GM19438 (cell line): ENCODE measurements at regions not wholly inside any gene's neighbourhood (a gene's known extent, or its start where the extent isn't known, plus 50 kb on each side); places are given as distances from the start of the nearest gene placed in this dataset.

Source experiments
- ATAC-seq: cut with Tn5 transposase; IDR thresholded peaks from one replicate; pipeline ENCODE4 v1.9.1; 2021; ENCODE audit warnings: low read depth; ENCODE audit not compliant: unreplicated experiment

GRCh38 chr2:5913711-5914395, 221.7 kb downstream of the SOX11 start:
- ATAC-seq = no peak

GRCh38 chr2:5914811-5915611, 222.8 kb downstream of the SOX11 start:
- ATAC-seq = no peak

GRCh38 chr2:5915881-5916310, 223.7 kb downstream of the SOX11 start:
- ATAC-seq = no peak

DNA sequence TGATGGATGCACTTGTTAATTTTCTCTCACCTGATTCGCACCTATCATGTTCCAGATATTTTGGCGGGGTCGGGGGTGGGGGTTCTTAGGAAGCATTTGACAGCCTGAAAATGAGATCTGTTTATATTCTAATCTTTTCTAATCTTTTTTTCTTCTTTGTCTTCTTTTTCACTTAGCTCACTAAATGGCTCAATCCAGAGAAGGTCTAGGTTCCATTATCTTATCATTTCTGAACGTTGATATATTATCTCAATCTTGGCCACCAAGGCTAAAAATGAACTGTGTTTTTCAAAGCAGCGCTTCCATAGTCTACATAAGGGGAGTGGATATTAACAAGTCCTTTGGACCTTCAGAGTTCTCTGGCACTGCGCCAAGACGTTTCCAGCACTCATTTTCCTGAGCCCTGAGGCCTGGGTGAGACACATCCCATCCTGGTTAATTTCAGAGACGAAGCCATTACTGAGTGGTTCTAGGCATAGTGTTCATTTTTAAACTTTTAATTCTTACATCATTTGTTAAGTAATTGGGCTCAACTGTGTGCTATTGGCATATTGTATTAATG, 229.0 kb downstream of the SOX11 start:
- no peak for ATAC-seq

DNA sequence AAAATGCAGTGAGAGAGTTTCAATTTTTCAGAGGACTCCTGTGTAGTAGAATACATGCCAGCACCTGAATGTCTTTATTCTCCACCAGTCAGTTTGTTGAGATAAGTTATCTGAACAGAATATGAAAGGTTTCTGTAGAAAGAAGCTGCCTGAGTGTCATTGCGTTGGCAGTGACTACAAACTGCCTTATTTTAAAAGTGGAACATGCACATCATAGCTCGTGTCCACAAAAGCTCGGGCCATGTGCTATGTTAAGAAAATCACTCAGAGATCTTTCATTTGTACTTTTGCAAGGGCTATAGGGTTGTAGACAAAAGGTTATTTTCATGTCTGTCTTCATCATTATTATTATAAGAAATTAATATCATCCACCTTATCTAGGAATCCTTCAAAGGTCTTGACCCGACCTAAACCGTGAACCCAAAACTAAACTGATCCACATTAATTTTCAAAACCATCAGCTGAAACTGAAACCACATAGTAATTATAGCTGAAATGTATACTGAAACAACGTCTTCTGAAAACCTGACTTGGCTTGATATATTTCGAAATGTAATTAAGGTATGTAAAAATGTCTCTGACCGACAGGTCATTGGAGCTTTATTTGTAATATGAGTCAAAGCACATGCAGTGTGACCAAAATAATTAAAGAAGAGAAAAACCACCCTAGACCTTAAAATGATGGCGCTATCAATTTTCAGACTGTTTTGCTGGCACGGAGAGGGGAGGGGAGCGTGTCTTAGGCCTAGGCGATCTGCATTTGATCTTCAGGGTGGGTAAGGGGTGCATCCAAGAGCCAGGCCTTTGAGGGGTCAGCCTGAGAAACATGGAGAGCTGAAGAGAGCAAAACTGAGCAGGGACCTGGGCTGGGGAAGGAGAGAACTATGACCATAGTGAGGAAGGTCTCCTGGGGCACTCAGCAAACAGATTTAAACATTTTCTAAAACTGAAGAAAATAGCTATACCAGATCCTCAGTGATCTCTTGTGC, 232.1 kb downstream of the SOX11 start:
- ATAC-seq = no peak

- ATAC-seq = no peak
These were observed 233.4 kb downstream of the SOX11 start for GRCh38 chr2:5925604-5926003.

DNA sequence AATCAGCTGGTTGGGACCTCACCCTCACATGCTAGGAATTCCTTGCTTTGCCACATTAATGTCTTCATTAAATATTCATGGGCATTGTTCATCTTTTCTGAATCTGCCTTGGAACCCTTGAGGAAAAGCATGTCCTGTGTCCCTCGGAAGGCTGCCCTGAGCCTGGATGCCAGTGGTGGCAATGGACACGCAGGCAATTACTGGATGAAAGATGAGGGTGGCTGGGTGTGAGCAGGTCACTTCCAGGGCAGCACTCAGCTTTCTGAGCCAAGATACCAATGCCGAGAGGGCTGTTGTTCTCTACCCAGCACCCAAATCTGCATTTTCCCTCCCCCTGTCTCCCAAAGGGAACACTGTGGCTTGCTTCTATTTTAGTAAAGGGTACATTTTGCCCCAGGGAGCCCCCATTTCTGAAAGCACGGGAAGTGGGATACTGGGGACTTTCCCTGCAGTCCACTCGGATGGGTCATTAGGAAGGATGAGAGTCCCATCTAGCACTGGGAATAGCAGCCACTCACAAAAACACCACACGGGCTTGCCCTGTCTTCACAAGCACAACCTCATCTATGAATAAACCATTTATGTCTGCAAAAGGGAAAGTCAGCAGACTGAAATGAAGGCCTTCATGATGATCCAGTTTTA, 234.8 kb downstream of the SOX11 start:
- ATAC-seq = no peak

- ATAC-seq = no peak
These were observed 240.6 kb downstream of the SOX11 start for GRCh38 chr2:5932556-5933469.

DNA sequence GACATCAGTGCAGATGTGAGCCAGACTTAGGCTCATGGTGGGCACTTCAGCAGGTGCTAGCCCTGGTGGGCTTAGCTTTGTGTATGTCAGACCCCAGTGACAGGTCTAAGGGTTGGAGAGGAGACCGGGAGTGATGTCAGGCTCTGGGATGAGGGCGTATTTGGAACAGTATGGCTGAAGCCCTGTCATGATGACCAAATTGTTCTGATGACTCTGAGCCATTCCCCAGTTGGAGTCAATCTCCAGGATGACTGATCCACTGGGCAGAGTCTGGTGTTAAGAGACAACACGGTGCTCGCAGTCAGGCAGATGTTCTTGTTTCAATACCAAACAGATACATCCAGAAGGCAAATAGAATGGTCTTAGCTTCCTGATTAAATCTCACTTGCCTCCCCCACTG, 241.5 kb downstream of the SOX11 start:
- ATAC-seq = no peak

- ATAC-seq = no peak
These were observed 245.1 kb downstream of the SOX11 start for GRCh38 chr2:5937321-5937720.

- no peak for ATAC-seq
These were observed 245.8 kb downstream of the SOX11 start for GRCh38 chr2:5937851-5938565.

GRCh38 chr2:5938566-5938896, 246.3 kb downstream of the SOX11 start:
- ATAC-seq = no peak

- no peak for ATAC-seq
These were observed 247.4 kb downstream of the SOX11 start for GRCh38 chr2:5939553-5939952.

DNA sequence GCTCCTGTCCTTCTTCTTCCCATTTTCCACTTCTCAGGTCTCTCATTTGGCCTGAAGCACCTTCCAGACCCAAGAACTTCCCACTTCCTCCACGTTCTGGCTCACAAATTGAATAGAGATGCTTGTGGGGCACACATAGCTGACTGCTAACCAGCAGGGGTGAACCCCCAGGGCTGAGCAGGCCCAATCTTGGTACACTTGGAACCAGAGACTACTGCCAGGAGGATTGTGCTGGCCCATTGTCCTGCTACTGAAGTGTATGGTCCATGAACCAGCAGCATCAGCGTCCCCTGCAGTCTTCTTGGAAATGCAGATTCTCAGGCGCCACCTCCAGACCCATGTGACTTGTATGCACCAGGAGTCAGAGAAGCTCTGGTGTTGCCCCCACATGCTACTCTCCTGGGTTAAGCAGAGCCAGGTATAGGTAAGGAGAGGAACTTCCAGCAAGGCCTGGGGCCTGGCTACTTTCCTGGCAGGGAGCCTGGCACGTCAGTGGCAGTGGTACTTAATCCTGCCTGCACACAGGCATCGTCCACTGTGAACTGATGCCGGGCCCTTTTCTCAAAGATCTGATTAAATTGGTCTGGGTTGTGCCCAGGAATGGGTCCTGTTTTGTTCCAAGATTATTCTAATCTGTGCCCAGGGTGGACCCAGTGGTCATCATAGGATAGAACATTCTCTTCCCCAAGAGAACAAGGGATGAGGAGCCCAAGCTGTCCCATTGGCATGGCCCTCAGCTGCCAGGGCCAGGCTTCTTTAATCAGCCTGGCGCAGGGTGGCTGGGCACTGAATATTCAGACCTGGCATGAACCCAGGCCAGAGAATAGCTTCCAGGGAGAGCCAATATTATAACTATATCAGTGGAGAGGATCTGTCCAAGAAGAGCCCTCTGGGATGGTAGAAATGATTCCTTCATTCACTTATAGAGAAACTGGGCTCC, 248.7 kb downstream of the SOX11 start:
- no peak for ATAC-seq

GRCh38 chr2:5942204-5942603, 250.0 kb downstream of the SOX11 start:
- ATAC-seq = no peak

DNA sequence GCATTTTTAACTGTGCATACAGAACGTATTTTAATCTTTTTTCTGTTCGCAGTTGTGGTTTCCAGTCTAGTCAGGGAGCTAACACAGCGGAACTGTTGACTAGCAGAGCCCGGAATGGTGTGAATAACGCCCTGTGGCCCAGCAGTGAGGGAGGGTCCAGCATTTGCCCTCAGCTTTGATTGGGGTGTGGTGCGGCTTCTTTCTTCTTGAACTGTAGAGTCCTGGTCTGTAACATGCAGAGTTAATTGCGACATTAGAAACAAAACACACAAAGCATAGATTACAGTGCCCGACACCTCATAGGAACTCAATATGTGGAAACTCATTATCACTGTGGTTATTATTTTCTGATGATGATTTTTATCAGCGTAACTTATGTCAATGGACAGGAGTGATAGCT, 253.6 kb downstream of the SOX11 start:
- no peak for ATAC-seq
